Peyer's patch (tissue), 4 donors: ENCODE measurements at regions not wholly inside any gene's neighbourhood (a gene's known extent, or its start where the extent isn't known, plus 50 kb on each side); places are given as distances from the start of the nearest gene placed in this dataset.

Experiments
- DNase-seq, 3 donors: peaks; one replicate each; pipeline ENCODE4 v3.0.0-alpha.2; 2017 to 2019
- H3K27ac ChIP-seq, 4 donors: fragments of 200-600 bp; sonication (generic); one replicate each; pipeline ENCODE4 v1.5.1; 2016 to 2019
- H3K27me3 ChIP-seq, 2 donors: fragments of 200-600 bp; sonication (generic); one replicate each; pipeline ENCODE4 v1.5.1; 2019
- H3K36me3 ChIP-seq, 3 donors: fragments of 200-600 bp; sonication (generic); one replicate each; pipeline ENCODE4 v1.5.1; 2016 to 2019
- H3K4me1 ChIP-seq, 4 donors: fragments of 200-600 bp; sonication (generic); one replicate each; pipeline ENCODE4 v1.5.1; 2016 to 2019
- H3K4me3 ChIP-seq, 4 donors: fragments of 200-600 bp; sonication (generic); 1 replicate in 3 of 4; 2 replicates in 1 of 4; pipeline ENCODE4 v1.5.1; 2016 to 2019; ENCODE audit warnings: mild to moderate bottlenecking in 1 of 4
- H3K9me3 ChIP-seq, 4 donors: fragments of 200-600 bp; sonication (generic); one replicate each; pipeline ENCODE4 v1.5.1; 2016 to 2019; ENCODE audit warnings: mild to moderate bottlenecking in 1 of 4
- CTCF ChIP-seq, 6 experiments: fragments of 450-650 bp in 4 of 6; fragments of 200-600 bp in 2 of 6; sonication (generic) in 1 of 6; IDR thresholded peaks; one replicate each; pipeline ENCODE4 v1.5.1; 2017 to 2019; ENCODE audit warnings: antibody characterized with exemption in 6 of 6, mild to moderate bottlenecking in 3 of 6, moderate library complexity in 1 of 6
- POLR2A ChIP-seq, 2 donors: fragments of 450-650 bp; IDR thresholded peaks; one replicate each; pipeline ENCODE4 v1.5.1; 2017; ENCODE audit warnings: antibody characterized with exemption in 2 of 2, mild to moderate bottlenecking in 2 of 2, moderate library complexity in 2 of 2

- Histone ChIP-seq H3K27ac (peak overlapping the region; percentile 73 to 83 (median 78)), H3K9me3 (no peaks in the 10 kb centered on the region), H3K36me3 (no peaks in the 10 kb centered on the region), H3K4me1 (peaks cover 0 to 34% (median 15%) of the 10 kb centered on the region in 4 donors), H3K4me3 (peak overlapping the region; percentile 4 to 32 (median 14)), H3K27me3 (no peaks in the 10 kb centered on the region)
- TF ChIP-seq POLR2A (IDR thresholded peaks at IDR 0.05) (no peak), CTCF (IDR thresholded peaks at IDR 0.05) (no peak)
- peak in 1 of 3 donors; percentile 45 for DNase-seq
Observed at GRCh38 chr20:53829255-53829723, 235.7 kb upstream of the ZNF217 start.

- H3K4me1 ChIP-seq, result peaks cover 0 to 30% (median 13%) of the 10 kb centered on the region in 4 donors
- DNase-seq, result peak in 1 of 3 donors; percentile 50
- H3K4me3 ChIP-seq, result peak overlapping the region; percentile 4 to 32 (median 14)
Observed at GRCh38 chr20:53828682-53829254, 235.1 kb upstream of the ZNF217 start.

GRCh38 chr20:53828088-53828681 is 234.5 kb upstream of the ZNF217 start:
- no peak for TF ChIP-seq CTCF (IDR thresholded peaks at IDR 0.05)
- TF ChIP-seq POLR2A (IDR thresholded peaks at IDR 0.05), result no peak
- Histone ChIP-seq H3K4me1 (peaks cover 0 to 30% (median 12%) of the 10 kb centered on the region in 4 donors), H3K36me3 (no peaks in the 10 kb centered on the region), H3K4me3 (no peak overlapping the region), H3K27me3 (no peaks in the 10 kb centered on the region), H3K9me3 (no peaks in the 10 kb centered on the region), H3K27ac (peak overlapping the region; percentile 73 to 83 (median 78))
- peak in 1 of 3 donors; percentile 1 for DNase-seq

More at GRCh38 chr20:53828682-53829254, 235.1 kb upstream of the ZNF217 start:
- TF ChIP-seq POLR2A (IDR thresholded peaks at IDR 0.05), result no peak
- TF ChIP-seq CTCF (IDR thresholded peaks at IDR 0.05), result no peak
- Histone ChIP-seq H3K27me3 (no peaks in the 10 kb centered on the region), H3K36me3 (no peaks in the 10 kb centered on the region), H3K9me3 (no peaks in the 10 kb centered on the region), H3K27ac (peak overlapping the region; percentile 73 to 83 (median 78))

GRCh38 chr20:53827292-53828087 is 233.9 kb upstream of the ZNF217 start:
- Histone ChIP-seq H3K27me3 (no peaks in the 10 kb centered on the region), H3K4me1 (peaks cover 0 to 30% (median 12%) of the 10 kb centered on the region in 4 donors), H3K4me3 (no peak overlapping the region), H3K27ac (peak overlapping the region; percentile 13 to 83 (median 78)), H3K9me3 (no peaks in the 10 kb centered on the region), H3K36me3 (no peaks in the 10 kb centered on the region)
- no peak for TF ChIP-seq CTCF (IDR thresholded peaks at IDR 0.05)
- TF ChIP-seq POLR2A (IDR thresholded peaks at IDR 0.05), result no peak
- no peak for DNase-seq

GRCh38 chr20:53826597-53827291 is 233.1 kb upstream of the ZNF217 start:
- peak in 2 of 3 donors; percentile 74 to 76 for DNase-seq
- H3K27me3 ChIP-seq, result no peaks in the 10 kb centered on the region

More at GRCh38 chr20:53826597-53827291, 233.1 kb upstream of the ZNF217 start:
- TF ChIP-seq POLR2A (IDR thresholded peaks at IDR 0.05) (no peak), CTCF (IDR thresholded peaks at IDR 0.05) (no peak)
- Histone ChIP-seq H3K27ac (peak overlapping the region in 3 of 4 donors; percentile 4 to 80 (median 77)), H3K36me3 (no peaks in the 10 kb centered on the region), H3K4me3 (no peak overlapping the region), H3K9me3 (no peaks in the 10 kb centered on the region), H3K4me1 (peaks cover 0 to 30% (median 12%) of the 10 kb centered on the region in 4 donors)
